BJ (cell line): ENCODE measurements at regions not wholly inside any gene's neighbourhood (a gene's known extent, or its start where the extent isn't known, plus 50 kb on each side); places are given as distances from the start of the nearest gene placed in this dataset.

Source experiments
- CTCF ChIA-PET: fragments of 350-600 bp; formaldehyde crosslinking; extraction: SDS; loops from one replicate; lab custom pipeline; 2021; ENCODE audit warnings: antibody characterized with exemption, inconsistent platforms; lab: Yijun Ruan, JAX
- POLR2A ChIA-PET: fragments of 300-600 bp; sonication (Branson Sonifier 250); formaldehyde crosslinking; extraction: SDS; loops from one replicate; lab custom pipeline; 2021; ENCODE audit warnings: antibody characterized with exemption; lab: Charles Lee
- DNase-seq: peaks from one replicate; pipeline ENCODE4 v3.0.0-alpha.2; 2011; ENCODE audit warnings: low read depth
- H3K27me3 ChIP-seq: 2 replicates; pipeline ENCODE4 v1.6.0; 2011; ENCODE audit warnings: low read length; ENCODE audit not compliant: control insufficient read depth, insufficient read depth
- H3K36me3 ChIP-seq: 2 replicates; pipeline ENCODE4 v1.5.1; 2011; ENCODE audit warnings: low read length; ENCODE audit not compliant: control insufficient read depth, insufficient read depth
- H3K4me3 ChIP-seq: 2 replicates; pipeline ENCODE4 v1.5.1; 2011; ENCODE audit warnings: low read depth, mild to moderate bottlenecking, control low read depth, low read length
- TF ChIP-seq, protein P1 (sequence below): IDR thresholded peaks from 2 replicates; pipeline ENCODE4 v1.5.1; 2011; ENCODE audit warnings: low read depth, mild to moderate bottlenecking, control low read depth, inconsistent platforms, low read length, moderate library complexity; ENCODE audit not compliant: insufficient read depth

DNA sequence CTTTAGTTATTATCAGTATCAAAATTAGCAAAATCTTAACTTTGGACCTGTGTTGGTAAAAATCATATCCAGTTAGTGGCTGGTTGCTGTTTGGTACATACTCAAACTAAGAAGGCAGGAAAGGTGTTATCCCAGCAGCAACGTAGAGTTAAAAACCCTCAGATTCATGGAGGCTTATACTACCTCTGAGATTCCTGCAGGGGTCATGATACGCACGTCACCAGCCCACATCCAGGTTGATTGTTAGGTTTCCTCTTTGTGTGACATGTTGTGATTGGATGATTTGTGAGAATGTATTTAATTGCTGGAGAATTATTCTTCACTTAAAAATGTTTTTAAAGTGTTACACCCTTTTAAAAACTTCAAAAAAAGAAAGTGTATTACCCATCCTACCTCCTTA lies 423.3 kb upstream of the ADGRL2 start:
- no peak for DNase-seq
- H3K36me3 ChIP-seq = no peaks in the 10 kb centered on the region
- ChIA-PET CTCF (interaction anchor here (0.5 kb wide), 1 partner anchor 398 kb away, joined by 3 read pairs; no protein-coding TSS in a partner anchor), POLR2A (no interaction called here)
- H3K27me3 ChIP-seq = no peaks in the 10 kb centered on the region
- TF ChIP-seq, protein P1, sequence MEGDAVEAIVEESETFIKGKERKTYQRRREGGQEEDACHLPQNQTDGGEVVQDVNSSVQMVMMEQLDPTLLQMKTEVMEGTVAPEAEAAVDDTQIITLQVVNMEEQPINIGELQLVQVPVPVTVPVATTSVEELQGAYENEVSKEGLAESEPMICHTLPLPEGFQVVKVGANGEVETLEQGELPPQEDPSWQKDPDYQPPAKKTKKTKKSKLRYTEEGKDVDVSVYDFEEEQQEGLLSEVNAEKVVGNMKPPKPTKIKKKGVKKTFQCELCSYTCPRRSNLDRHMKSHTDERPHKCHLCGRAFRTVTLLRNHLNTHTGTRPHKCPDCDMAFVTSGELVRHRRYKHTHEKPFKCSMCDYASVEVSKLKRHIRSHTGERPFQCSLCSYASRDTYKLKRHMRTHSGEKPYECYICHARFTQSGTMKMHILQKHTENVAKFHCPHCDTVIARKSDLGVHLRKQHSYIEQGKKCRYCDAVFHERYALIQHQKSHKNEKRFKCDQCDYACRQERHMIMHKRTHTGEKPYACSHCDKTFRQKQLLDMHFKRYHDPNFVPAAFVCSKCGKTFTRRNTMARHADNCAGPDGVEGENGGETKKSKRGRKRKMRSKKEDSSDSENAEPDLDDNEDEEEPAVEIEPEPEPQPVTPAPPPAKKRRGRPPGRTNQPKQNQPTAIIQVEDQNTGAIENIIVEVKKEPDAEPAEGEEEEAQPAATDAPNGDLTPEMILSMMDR = no peak
- no peak overlapping the region for H3K4me3 ChIP-seq

DNA sequence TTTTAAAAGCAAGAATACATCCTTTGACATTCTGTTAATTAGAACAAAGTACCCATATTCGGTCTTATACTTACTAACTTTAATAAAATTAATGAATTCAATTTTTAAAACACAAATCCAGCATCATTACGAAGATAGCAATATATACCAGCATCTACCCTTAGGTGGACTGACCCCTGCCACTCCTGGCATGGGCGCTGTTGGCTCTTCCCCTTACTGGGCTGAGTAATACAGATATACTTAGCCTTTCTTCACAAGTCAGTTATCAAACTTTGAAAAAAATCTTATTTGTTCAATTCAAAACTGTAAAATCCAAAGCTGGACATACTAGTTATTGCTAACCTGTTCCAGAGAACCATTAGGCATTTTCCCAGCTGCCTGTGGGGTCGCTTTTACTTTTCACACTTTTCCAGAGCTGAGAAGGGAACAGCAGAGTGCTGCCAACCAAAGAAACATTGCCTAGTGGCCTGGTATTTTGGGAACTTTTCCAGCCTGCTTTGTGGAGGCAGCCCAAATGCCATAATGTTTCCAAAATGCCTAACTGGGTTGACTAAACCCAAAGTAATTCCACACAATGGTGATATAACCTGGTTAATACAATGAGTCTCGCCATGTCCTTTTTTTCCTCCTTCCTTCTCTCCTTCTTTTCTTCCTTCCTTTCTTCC lies 424.7 kb upstream of the ADGRL2 start:
- ChIA-PET POLR2A (no interaction called here), CTCF (no interaction called here)
- no peak for DNase-seq
- TF ChIP-seq, protein P1 = no peak
- Histone ChIP-seq H3K4me3 (no peak overlapping the region), H3K36me3 (no peaks in the 10 kb centered on the region), H3K27me3 (no peaks in the 10 kb centered on the region)

DNA sequence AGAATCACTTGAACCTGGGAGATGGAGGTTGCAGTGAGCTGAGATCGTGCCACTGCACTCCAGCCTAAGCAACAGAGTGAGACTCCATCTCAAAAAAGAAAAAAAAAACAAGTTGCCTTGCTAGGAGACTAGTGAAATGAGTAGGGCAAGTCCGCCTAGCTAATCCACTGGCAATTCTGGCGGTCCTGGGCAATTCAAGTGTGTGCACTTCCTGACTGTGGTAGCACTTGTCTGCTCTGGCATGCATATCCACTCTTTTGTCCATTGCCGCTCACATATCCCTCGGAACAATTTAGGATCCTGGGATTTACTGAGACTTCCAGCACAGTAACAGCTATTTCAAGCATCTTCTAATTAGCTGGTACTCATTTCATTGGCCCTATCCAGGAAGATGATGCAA lies 426.3 kb upstream of the ADGRL2 start:
- H3K27me3 ChIP-seq = no peaks in the 10 kb centered on the region
- CTCF ChIA-PET = no interaction called here

DNA sequence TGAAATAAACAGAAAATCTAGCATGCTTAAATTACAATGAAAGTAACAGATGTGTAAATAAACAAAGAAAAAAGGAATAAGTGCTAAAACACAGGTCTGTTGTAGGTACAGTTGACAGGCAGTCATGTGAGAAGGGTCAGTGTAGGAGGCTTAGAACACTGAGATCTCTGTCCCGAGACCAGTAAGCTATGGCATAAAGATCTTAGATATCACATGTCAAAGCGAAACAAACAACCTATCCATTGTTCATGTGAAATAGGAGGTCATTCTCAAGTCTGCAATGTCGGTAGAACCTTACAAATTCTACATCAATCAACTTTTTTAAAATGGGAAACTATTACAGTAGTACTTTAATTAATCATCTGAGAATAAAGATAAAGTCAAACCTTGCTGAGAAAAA lies 428.9 kb upstream of the ADGRL2 start:
- TF ChIP-seq, protein P1 = no peak
- no peak for DNase-seq
- ChIA-PET POLR2A (no interaction called here), CTCF (interaction anchor here (0.6 kb wide), 1 partner anchor 14 kb away, joined by 4 read pairs; no protein-coding TSS in a partner anchor)
- no peaks in the 10 kb centered on the region for H3K36me3 ChIP-seq
- no peaks in the 10 kb centered on the region for H3K27me3 ChIP-seq
- H3K4me3 ChIP-seq = no peak overlapping the region

More for the DNA sequence above, 426.3 kb upstream of the ADGRL2 start:
- POLR2A ChIA-PET = no interaction called here
- Histone ChIP-seq H3K36me3 (no peaks in the 10 kb centered on the region), H3K4me3 (no peak overlapping the region)
- TF ChIP-seq, protein P1 = no peak
- DNase-seq = no peak

DNA sequence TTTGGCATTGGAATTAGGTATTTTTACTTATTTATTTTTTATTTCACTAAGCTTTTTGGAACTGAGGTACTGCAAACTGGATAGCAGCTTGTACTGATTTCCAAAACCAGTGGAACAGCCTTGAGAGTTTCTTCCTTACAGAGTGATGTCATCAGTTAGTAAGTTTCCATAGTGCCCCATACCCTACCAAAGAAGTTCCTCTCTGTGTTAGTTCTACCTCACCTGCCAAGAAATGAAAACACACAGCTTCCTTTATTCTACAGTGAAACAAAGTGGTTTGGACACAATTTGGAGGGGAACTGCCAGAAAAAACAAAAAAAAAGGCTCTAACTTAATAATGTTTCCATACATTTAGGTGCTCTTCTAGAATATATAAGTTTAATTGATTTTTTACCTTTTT lies 430.9 kb upstream of the ADGRL2 start:
- ChIA-PET POLR2A (no interaction called here), CTCF (interaction anchor here (0.7 kb wide), 1 partner anchor 10 kb away, joined by 3 read pairs; no protein-coding TSS in a partner anchor)
- no peaks in the 10 kb centered on the region for H3K27me3 ChIP-seq
- TF ChIP-seq, protein P1 = no peak
- no peak for DNase-seq
- no peak overlapping the region for H3K4me3 ChIP-seq
- H3K36me3 ChIP-seq = no peaks in the 10 kb centered on the region
